NCI-H1694 (cell line): ENCODE measurements at regions not wholly inside any gene's neighbourhood (a gene's known extent, or its start where the extent isn't known, plus 50 kb on each side); places are given as distances from the start of the nearest gene placed in this dataset.
A peak's percentile ranks its signal among the peaks of the same experiment; 100 is the strongest.
"Not testable (repeated sequence)": the region's sequence is repeated elsewhere in the genome, so short reads cannot be mapped to it uniquely, and the experiment has no call there.

Experiments
- DNase-seq: peaks from one replicate; lab custom pipeline; 2025; lab: John Stamatoyannopoulos, UW

- not testable (repeated sequence) for DNase-seq
These were observed 93.0 kb upstream of the KIF26B start for GRCh38 chr1:245061808-245062207.

- peak; percentile 55 for DNase-seq
These were observed 94.0 kb upstream of the KIF26B start for GRCh38 chr1:245060684-245061374.

DNA sequence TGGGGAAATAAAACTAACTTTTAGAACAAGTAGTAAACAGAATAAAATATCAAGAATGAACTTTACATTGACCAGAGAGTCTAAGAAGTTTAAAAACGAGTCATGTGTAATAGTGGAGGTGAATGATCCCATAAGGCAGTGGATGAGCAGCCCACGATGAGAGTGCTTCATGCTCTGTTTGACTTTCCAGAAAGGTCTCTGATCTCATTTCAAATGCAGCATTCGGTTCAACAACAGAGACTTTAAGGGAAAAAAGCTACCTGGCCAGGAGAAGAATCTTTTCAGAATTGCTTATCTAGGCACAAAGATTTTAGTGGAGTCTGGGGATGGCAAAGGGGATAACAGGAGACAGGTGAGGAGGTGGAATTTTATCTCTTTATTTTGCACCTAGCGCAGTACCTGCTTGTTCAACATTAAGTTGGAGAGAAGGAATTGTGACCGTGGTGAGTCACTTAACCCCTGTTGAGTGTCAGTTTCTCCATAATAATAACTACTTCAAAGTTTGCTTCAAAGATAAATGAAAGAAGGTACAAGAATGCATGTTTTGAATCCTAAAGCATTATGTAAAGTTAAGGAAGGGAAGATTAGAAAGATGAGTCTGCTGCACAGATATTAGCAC, 94.9 kb upstream of the KIF26B start:
- DNase-seq, result no peak

DNA sequence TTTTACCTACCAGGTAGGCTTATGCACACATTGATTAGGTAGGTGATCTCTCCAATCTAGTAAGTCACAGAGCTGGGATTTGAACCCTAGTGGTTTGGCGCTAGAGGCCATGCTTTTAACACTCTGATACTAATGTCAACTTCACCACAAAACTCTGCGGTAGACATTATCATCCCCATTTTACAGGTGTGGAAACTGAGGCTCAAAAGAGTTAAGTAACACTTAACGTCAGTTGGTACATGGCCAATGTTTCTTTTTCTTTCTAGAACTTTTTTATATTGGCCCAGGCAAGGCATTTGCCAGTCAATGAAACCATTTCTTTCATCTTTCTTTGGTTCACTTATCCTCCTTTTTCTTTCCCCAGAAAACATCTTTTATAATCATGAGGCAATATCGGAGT, 95.9 kb upstream of the KIF26B start:
- DNase-seq, result no peak

GRCh38 chr1:245058436-245058835, 96.3 kb upstream of the KIF26B start:
- DNase-seq, result no peak

- DNase-seq, result no peak
These were observed 97.9 kb upstream of the KIF26B start for GRCh38 chr1:245056913-245057312.

GRCh38 chr1:245056296-245056695, 98.5 kb upstream of the KIF26B start:
- DNase-seq, result not testable (repeated sequence)

DNA sequence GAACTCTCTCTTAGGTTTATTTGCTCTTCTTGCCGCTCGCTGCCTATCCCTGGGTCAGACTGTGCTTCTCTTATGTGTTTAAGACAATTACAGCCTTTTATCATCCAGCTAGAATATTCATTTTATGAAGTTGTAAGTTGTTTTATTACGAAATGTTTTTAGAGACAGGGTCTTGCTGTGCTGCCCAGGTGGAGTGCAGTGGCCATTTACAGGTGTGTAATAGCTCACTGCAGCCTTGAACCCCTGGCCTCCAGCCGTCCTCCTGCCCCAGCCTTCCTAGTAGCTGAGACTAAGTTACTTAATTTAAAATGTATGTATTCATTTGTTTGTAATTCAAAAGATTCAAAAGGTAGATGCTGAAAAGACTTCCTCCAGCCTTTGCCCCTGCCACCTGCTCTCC, 99.0 kb upstream of the KIF26B start:
- no peak for DNase-seq

DNA sequence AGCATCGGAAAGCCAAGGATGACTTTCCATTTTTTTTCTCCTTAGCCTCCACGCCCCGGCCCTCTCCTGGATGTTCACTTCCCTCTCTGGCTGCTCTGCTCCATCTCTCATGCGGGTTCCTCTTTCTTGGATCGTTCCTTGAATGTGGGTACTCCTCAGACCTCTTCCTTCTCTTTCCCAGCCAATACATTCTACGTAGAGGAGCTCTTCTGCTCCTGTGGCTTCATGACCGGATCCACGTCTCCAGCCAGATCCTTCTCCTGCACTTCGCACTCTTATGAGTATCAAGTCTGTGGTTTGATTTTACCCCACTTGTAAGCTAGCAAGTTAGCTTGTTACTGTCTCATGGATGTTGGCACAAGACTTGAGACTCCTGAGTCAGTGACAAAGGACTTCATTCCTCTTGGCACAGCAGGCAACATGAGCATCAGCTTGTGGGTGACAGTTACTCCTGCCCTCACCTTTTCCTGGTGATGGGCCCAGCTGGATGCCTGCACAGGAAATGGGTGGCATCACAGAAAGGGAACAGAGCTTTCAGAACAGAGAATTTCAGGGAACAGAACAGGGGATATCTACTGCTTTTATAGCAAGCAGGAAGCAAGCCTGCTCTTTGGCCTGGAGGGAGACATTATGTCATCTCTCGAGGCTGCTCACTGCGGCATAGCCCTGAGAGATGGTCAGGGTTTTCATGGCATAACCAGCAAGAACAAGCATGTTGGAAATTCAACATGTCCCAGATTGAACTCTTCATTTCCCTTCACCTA, 100.1 kb upstream of the KIF26B start:
- no peak for DNase-seq

GRCh38 chr1:245054105-245054504, 100.7 kb upstream of the KIF26B start:
- no peak for DNase-seq

- no peak for DNase-seq
These were observed 102.5 kb upstream of the KIF26B start for GRCh38 chr1:245052258-245052657.

- DNase-seq, result no peak
These were observed 103.2 kb upstream of the KIF26B start for GRCh38 chr1:245051349-245052221.

GRCh38 chr1:245046769-245047168, 108.0 kb upstream of the KIF26B start:
- no peak for DNase-seq

GRCh38 chr1:245046315-245046714, 108.5 kb upstream of the KIF26B start:
- DNase-seq, result no peak

DNA sequence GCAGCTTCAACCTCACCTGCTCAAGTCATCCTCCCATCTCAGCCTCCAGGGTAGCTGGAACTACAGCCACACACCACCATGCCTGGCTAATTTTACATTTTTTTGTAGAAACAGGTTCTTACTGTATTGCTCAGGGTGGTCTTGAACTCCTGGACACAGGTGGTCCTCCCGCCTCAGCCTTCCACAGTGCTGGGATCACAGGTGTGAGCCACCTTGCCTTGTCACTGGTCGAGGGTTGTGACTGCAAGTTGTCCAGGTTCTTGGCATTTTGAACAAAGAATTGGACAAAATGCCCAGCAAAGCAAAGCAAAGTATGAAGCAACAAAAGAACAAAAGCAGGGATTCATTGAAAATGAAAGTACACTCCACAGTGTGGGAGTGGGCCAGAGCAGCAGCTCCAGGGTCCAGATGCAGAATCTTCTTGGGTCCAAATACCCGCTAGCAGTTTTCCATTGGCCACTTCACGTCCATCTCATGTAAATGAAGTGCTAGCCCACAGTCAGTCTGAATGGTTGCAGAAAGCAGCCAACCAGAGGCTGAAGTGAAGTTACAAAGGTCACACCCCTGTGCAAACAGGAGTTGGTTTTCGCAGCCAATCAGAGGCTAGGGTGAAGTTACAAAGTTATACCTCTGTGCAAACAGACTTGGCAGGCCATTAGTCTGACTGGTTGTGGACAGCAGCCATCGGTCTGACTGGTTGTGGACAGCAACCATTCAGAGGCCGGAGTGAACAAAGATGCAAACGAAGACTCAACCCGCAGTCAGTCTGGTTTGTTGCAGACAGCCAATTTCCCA, 109.5 kb upstream of the KIF26B start:
- DNase-seq, result no peak

DNA sequence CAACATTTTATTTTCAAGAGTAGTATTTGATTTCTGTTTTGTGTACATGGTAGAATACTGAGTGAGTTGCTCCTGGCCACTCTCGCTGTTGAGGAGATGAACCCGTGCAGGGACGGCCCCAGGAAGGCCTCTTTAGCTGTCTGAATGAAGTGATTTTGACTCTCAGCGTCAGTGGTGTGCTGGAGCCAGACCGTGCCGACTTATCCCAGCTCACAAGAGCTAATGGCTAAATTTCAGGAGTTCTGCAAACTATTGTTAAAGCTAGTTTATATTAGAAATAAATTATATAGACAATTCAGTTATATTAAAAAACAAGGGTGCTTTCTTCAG, 111.2 kb upstream of the KIF26B start:
- no peak for DNase-seq

- no peak for DNase-seq
These were observed 113.6 kb upstream of the KIF26B start for GRCh38 chr1:245041058-245041698.

GRCh38 chr1:245039196-245039595, 115.6 kb upstream of the KIF26B start:
- no peak for DNase-seq

- no peak for DNase-seq
These were observed 118.7 kb upstream of the KIF26B start for GRCh38 chr1:245036102-245036501.

DNA sequence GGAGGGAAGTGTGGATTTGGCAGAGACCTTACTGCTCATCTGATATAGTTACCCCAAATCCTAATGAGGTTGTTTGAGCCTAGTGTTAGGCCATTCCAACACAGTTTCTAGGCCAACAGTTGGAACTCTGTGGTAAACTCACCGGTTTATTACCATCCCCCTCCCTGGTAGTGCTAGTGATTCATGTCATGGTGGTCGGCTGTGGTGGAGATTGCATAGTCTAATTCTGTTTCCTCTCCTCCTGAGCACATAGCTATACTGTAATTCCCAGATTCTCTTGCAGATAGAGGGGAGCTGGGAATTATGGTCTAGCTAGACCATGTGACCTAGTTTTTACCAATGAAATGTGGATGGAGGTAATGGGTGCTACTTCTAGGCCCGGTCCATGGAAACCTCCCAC, 123.7 kb upstream of the KIF26B start:
- DNase-seq, result no peak

DNA sequence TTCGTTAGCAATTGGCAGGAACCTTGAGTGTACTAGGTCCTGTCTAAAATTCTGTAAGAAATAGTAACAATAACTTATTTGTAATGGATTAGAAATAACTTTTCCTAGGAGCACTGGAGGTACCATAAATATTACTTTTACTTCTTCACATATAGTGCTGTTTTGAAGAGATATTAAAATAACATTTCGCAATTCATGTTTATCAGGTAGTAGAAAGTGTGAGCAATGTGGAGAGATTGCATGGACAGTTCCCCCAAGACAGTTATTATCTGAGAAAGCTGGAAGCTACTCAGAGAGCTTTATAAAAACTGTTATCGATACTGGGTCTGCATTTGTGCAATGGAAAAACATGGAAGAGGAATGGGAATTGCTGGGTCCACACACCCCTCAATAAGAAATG, 128.5 kb upstream of the KIF26B start:
- DNase-seq, result no peak
